Adrenal gland (tissue), 9 donors: ENCODE measurements at regions not wholly inside any gene's neighbourhood (a gene's known extent, or its start where the extent isn't known, plus 50 kb on each side); places are given as distances from the start of the nearest gene placed in this dataset.

Experiments used
- DNase-seq, 7 donors: peaks; one replicate each; pipeline ENCODE4 v3.0.0-alpha.2; 2019 to 2020
- H3K27ac ChIP-seq, 5 donors: fragments of 200-600 bp; sonication (generic) in 4 of 5; 1 replicate in 3 of 5; 2 replicates in 2 of 5; pipeline versions ENCODE4 v1.5.1 to v1.8.0; 2016 to 2020; ENCODE audit warnings: mild to moderate bottlenecking in 1 of 5
- H3K27me3 ChIP-seq: fragments of 200-600 bp; 2 replicates; pipeline ENCODE4 v1.8.0; 2021
- H3K36me3 ChIP-seq, 2 donors: fragments of 200-600 bp; replicated peaks in 1 of 2; 1 replicate in 1 of 2; 2 replicates in 1 of 2; pipeline versions ENCODE4 v1.5.1 to v1.8.0; 2018 to 2022
- H3K4me1 ChIP-seq, 2 donors: fragments of 200-600 bp; replicated peaks in 1 of 2; 1 replicate in 1 of 2; 2 replicates in 1 of 2; pipeline versions ENCODE4 v1.5.1 to v1.8.0; 2018 to 2021
- H3K4me3 ChIP-seq, 4 donors: fragments of 200-600 bp; sonication (generic) in 3 of 4; one replicate each; pipeline ENCODE4 v1.5.1; 2016 to 2018
- H3K9me3 ChIP-seq, 3 donors: fragments of 200-600 bp; sonication (generic) in 1 of 3; replicated peaks in 1 of 3; 1 replicate in 2 of 3; 2 replicates in 1 of 3; pipeline versions ENCODE4 v1.5.1 to v1.8.0; 2016 to 2021
- POLR2A ChIP-seq, 2 donors: fragments of 450-650 bp; IDR thresholded peaks; one replicate each; pipeline ENCODE4 v1.6.1; 2017; ENCODE audit warnings: antibody characterized with exemption in 2 of 2, mild to moderate bottlenecking in 2 of 2, moderate library complexity in 1 of 2
- WGBS, 4 donors: extraction: QIAGEN DNeasy Blood & Tissue Kit in 2 of 4; methylation state at CpG; one replicate each; pipeline versions ENCODE4 v1.1.5 to v1.1.7; 2013 to 2017; 5-methylcytosine and 5-hydroxymethylcytosine counted together
- intact Hi-C, 2 donors: fragments of 100-400 bp; cut with DNase I; formaldehyde crosslinking; loops; one replicate each; pipeline versions ENCODE4 v1.14.1 to v1.15.0; 2022 to 2023
- TF ChIP-seq, protein P1 (sequence below), 6 experiments: fragments of 450-650 bp in 4 of 6; fragments of 200-600 bp in 2 of 6; sonication (generic) in 1 of 6; IDR thresholded peaks; 1 replicate in 5 of 6; 2 replicates in 1 of 6; pipeline versions ENCODE4 v1.5.1 to v1.8.0; 2016 to 2021; ENCODE audit warnings: antibody characterized with exemption in 6 of 6, mild to moderate bottlenecking in 2 of 6, moderate library complexity in 1 of 6
- donor health status: healthy with polysubstance abuse.
- donor health status: Bipolar disorder and iron deficiency.
- donor health status: DM: yes; HTN: yes; CAD: no.
- donor health status: DM: no; HTN: no; CAD: no.
- donor health status: DM: no; HTN: no; CAD: no.

DNA sequence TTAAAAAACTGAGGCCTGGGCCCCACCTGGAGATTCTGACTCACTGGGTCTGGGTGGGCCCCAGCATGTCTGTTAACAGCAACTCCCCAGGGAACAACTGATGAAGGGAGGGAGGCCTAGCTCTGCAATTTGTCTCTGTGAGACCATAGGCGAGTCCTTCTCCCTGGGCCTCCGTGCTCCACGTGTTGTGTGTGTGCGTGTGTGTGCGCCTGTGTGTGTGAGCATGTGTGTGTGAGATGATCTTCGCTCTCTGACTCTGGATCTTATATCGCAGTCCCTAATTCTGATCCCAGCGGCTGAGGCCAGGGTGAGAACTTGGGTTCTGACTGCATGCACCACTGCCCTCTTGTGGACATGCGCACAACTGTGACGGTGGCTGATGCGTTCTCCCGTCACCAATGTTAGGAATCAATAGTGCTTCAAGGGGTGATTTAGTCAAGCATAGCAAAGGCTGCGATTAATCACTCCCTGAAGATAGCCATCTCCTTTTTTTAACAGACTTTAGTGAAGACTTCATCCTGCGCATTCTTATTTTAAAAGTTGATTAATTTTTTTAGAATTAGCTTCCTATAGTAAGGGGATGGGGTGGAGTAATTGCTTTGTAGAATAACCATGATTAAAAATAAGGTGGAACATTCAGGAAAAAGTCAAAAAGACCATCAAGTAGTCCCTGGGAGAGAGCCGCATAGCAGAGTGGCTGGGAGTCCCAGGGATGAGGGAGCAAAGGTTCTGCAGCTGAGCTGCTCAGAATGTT lies 62.4 kb upstream of the USP24 start:
- WGBS, 4 donors = 6 to 24% (median 16%) methylated on average over 11 to 15 of the region's 15 CpGs
- intact Hi-C loops = loop anchor here (2.0 kb wide), 3 partner anchors 133 to 139 kb away; no protein-coding TSS in a partner anchor
- H3K4me1 ChIP-seq = no peaks in the 10 kb centered on the region
- H3K27me3 ChIP-seq = peaks cover 1% of the 10 kb centered on the region
- no peaks in the 10 kb centered on the region for H3K36me3 ChIP-seq
- H3K4me3 ChIP-seq = no peak overlapping the region
- TF ChIP-seq, protein P1, sequence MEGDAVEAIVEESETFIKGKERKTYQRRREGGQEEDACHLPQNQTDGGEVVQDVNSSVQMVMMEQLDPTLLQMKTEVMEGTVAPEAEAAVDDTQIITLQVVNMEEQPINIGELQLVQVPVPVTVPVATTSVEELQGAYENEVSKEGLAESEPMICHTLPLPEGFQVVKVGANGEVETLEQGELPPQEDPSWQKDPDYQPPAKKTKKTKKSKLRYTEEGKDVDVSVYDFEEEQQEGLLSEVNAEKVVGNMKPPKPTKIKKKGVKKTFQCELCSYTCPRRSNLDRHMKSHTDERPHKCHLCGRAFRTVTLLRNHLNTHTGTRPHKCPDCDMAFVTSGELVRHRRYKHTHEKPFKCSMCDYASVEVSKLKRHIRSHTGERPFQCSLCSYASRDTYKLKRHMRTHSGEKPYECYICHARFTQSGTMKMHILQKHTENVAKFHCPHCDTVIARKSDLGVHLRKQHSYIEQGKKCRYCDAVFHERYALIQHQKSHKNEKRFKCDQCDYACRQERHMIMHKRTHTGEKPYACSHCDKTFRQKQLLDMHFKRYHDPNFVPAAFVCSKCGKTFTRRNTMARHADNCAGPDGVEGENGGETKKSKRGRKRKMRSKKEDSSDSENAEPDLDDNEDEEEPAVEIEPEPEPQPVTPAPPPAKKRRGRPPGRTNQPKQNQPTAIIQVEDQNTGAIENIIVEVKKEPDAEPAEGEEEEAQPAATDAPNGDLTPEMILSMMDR (IDR thresholded peaks at IDR 0.05) = peak; percentile 57 to 96 (median 88)
- no peak for TF ChIP-seq POLR2A (IDR thresholded peaks at IDR 0.05)
- no peaks in the 10 kb centered on the region for H3K9me3 ChIP-seq
- peak; percentile 75 to 94 (median 81) for DNase-seq
- no peak overlapping the region for H3K27ac ChIP-seq

DNA sequence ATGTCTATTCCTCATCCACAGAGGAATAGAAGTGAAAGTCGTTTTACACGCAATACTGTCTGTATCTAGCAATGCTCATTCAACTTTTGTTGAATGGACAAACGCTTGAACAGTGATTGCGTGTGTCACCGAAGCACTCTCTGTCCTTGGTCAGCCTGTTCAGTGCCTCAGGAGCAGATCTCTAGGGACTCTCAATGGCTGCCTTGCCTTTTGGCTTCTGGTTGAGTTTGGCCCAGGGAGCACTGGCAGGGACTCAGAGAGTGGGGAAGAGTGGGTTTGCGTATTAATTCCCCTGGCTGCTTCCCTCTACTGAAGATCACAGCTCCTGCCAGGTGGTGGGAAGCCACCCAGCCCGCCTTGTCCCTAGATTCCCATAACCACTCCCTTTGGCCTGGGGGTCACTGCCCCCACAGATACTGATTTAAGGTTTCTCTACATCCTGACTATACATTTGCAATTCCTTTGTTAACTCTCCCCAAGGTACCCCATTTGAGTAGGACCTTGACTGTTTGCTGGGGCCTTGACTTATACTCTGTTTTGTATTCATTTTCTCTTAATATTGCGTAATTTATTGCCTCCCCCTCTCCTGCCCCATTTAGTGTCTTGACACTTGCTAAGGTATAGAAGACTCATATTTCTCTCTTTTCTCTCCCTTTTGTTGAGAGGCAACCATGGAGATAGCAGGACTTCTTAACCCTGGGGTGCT lies 61.7 kb upstream of the USP24 start:
- 80 to 92% (median 86%) methylated on average over 7 to 8 of the region's 8 CpGs for WGBS, 4 donors
- intact Hi-C loops = loop anchor here (2.0 kb wide), 2 partner anchors 132 to 136 kb away; no protein-coding TSS in a partner anchor
- TF ChIP-seq POLR2A (IDR thresholded peaks at IDR 0.05) = no peak
- TF ChIP-seq, protein P1 (IDR thresholded peaks at IDR 0.05) = no peak
- Histone ChIP-seq H3K27me3 (no peaks in the 10 kb centered on the region), H3K4me3 (no peak overlapping the region), H3K27ac (no peak overlapping the region), H3K36me3 (no peaks in the 10 kb centered on the region), H3K9me3 (no peaks in the 10 kb centered on the region), H3K4me1 (no peaks in the 10 kb centered on the region)
- DNase-seq = no peak

DNA sequence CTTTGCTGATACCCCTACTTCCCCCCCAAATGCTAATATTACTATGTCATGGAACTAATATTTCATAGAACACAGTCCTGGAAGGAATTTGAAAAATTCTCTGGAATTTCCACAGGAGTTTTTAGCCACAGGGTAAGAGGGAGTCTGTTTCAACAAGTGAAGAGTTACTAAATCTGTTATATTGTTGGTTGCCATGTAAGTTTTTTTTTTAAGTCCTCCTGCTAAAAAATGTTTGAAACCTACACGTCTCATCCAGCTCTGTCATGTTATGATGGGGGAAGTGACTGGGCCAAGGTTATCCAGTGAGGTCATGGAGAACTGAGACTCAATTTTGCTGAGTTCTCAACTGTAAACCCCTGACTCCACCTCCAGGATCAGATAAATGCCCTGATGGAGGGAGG lies 60.8 kb upstream of the USP24 start:
- intact Hi-C loops = loop anchor here (2.0 kb wide), 2 partner anchors 131 to 135 kb away; no protein-coding TSS in a partner anchor
- H3K4me1 ChIP-seq = no peaks in the 10 kb centered on the region
- no peaks in the 10 kb centered on the region for H3K36me3 ChIP-seq
- no peak overlapping the region for H3K4me3 ChIP-seq
- WGBS, 4 donors = 12 to 42% (median 29%) methylated on average over 1 of the region's 1 CpG
- no peaks in the 10 kb centered on the region for H3K27me3 ChIP-seq
- DNase-seq = no peak
- TF ChIP-seq, protein P1 (IDR thresholded peaks at IDR 0.05) = no peak
- no peak for TF ChIP-seq POLR2A (IDR thresholded peaks at IDR 0.05)
- no peak overlapping the region for H3K27ac ChIP-seq
- no peaks in the 10 kb centered on the region for H3K9me3 ChIP-seq

DNA sequence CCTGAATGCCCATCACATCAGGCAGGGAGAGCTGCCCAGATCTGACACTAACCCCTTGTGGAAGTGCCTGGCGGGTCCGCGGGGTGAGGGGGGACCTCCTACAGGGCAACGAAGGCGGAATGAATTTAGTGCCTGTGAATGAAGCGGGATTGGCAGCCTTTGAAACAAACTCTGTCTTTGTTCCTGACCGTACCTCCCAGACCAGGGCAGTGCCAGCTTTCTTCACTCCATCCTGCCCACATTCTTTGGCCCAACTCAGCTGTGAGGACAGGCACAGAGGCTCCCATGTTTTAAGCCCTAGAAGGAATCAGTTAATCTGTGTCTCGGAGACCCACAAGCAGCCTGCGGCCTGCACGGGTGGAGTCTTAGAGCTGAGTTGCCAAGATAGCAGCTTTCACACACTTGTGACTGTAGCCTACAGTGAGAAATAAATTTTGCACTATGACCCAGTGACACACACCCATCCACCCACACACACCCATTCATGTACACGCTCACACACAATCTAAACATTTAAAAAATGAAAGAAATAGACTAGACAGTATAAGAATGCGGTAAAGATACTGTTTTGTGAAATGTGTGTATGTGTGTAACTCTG lies 60.1 kb upstream of the USP24 start:
- 62 to 77% (median 74%) methylated on average over 6 to 12 of the region's 12 CpGs for WGBS, 4 donors
- no peak for TF ChIP-seq POLR2A (IDR thresholded peaks at IDR 0.05)
- TF ChIP-seq, protein P1 (IDR thresholded peaks at IDR 0.05) = no peak
- DNase-seq = no peak
- H3K27me3 ChIP-seq = no peaks in the 10 kb centered on the region
- no peaks in the 10 kb centered on the region for H3K9me3 ChIP-seq
- H3K36me3 ChIP-seq = no peaks in the 10 kb centered on the region
- intact Hi-C loops = no loop called here
- no peak overlapping the region for H3K27ac ChIP-seq
- H3K4me1 ChIP-seq = no peaks in the 10 kb centered on the region
- no peak overlapping the region for H3K4me3 ChIP-seq
